Left ventricle myocardium inferior (tissue), 1 donor: ENCODE measurements at regions not wholly inside any gene's neighbourhood (a gene's known extent, or its start where the extent isn't known, plus 50 kb on each side); places are given as distances from the start of the nearest gene placed in this dataset.

ENCODE experiments used
- DNase-seq: peaks from one replicate; pipeline ENCODE4 v3.0.0-alpha.2; 2020
- H3K27ac ChIP-seq: fragments of 200-600 bp; replicated peaks from 2 replicates; pipeline ENCODE4 v1.8.0; 2021
- H3K27me3 ChIP-seq: fragments of 200-600 bp; 2 replicates; pipeline ENCODE4 v1.8.0; 2021; ENCODE audit warnings: low read depth
- H3K36me3 ChIP-seq: fragments of 200-600 bp; 2 replicates; pipeline ENCODE4 v1.8.0; 2021
- H3K4me1 ChIP-seq: fragments of 200-600 bp; 2 replicates; pipeline ENCODE4 v1.8.0; 2021
- H3K4me3 ChIP-seq: fragments of 200-600 bp; 2 replicates; pipeline ENCODE4 v1.8.0; 2021; ENCODE audit warnings: mild to moderate bottlenecking, moderate library complexity
- H3K9me3 ChIP-seq: fragments of 200-600 bp; replicated peaks from 2 replicates; pipeline ENCODE4 v1.8.0; 2021
- intact Hi-C: fragments of 100-400 bp; cut with micrococcal nuclease; formaldehyde crosslinking; loops from one replicate; pipeline ENCODE4 v1.11.0; 2022
- TF ChIP-seq, protein P1 (sequence below): fragments of 200-600 bp; IDR thresholded peaks from 2 replicates; pipeline ENCODE4 v1.8.0; 2021; ENCODE audit warnings: antibody characterized with exemption, mild to moderate bottlenecking, borderline replicate concordance
- donor health status: DM: no; HTN: yes; CAD: no; lungs with severe emphysema.

DNA sequence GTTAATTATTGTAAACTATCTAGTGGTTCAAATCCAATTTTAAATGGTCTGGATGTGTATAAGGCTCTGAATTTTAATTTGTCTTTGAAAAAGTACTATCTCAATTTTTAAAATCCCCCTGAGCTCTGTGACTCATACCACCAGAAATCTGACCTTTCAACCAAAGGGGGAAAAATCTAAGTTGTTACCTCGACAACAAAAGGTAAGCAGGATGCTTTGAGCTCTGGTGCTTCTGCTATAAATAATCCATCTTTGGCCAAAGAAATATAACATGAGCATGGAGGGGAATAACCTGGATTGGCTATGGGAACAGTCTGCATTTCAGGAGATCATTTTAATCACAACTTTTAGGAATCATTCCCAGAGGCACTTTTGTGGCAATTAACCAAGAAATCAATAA, 76.3 kb upstream of the PCSK1 start:
- intact Hi-C loops: no loop called here
- Histone ChIP-seq H3K27ac (no peak overlapping the region), H3K27me3 (no peaks in the 10 kb centered on the region), H3K4me1 (no peaks in the 10 kb centered on the region), H3K36me3 (no peaks in the 10 kb centered on the region), H3K4me3 (no peak overlapping the region), H3K9me3 (no peaks in the 10 kb centered on the region)
- no peak for DNase-seq
- TF ChIP-seq, protein P1, sequence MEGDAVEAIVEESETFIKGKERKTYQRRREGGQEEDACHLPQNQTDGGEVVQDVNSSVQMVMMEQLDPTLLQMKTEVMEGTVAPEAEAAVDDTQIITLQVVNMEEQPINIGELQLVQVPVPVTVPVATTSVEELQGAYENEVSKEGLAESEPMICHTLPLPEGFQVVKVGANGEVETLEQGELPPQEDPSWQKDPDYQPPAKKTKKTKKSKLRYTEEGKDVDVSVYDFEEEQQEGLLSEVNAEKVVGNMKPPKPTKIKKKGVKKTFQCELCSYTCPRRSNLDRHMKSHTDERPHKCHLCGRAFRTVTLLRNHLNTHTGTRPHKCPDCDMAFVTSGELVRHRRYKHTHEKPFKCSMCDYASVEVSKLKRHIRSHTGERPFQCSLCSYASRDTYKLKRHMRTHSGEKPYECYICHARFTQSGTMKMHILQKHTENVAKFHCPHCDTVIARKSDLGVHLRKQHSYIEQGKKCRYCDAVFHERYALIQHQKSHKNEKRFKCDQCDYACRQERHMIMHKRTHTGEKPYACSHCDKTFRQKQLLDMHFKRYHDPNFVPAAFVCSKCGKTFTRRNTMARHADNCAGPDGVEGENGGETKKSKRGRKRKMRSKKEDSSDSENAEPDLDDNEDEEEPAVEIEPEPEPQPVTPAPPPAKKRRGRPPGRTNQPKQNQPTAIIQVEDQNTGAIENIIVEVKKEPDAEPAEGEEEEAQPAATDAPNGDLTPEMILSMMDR: no peak

DNA sequence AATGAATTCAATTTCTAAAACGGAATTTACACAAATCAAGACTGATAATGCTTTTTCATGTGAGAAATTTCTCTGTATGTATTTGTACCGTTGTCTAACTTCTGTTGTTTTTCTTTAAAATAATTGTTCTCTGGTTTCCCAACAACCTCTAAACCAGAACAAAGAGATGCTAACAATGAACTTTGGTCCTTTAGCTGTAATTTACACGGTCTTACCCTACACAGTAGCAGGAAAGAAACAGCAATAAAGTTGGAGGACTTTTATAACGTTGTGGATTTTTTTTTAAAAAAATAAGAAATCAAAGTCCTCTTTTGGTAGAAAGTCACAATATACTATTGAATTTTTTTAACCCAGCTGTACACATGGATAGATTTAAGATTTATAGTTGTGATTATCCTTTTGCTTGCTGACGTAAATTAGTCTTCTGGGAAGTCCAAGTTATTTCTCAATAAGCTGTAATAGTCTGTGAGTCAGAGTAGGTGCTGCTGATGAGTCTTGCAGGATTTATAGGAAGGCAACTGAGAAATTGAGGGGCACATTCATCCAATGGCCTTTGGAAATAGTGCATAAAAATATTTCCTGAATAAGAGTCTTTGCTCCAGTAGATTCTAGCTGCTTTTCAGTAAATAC, 76.8 kb upstream of the PCSK1 start:
- Histone ChIP-seq H3K36me3 (no peaks in the 10 kb centered on the region), H3K27me3 (no peaks in the 10 kb centered on the region), H3K4me1 (no peaks in the 10 kb centered on the region), H3K27ac (no peak overlapping the region), H3K9me3 (no peaks in the 10 kb centered on the region), H3K4me3 (no peak overlapping the region)
- TF ChIP-seq, protein P1: no peak
- intact Hi-C loops: no loop called here
- no peak for DNase-seq

DNA sequence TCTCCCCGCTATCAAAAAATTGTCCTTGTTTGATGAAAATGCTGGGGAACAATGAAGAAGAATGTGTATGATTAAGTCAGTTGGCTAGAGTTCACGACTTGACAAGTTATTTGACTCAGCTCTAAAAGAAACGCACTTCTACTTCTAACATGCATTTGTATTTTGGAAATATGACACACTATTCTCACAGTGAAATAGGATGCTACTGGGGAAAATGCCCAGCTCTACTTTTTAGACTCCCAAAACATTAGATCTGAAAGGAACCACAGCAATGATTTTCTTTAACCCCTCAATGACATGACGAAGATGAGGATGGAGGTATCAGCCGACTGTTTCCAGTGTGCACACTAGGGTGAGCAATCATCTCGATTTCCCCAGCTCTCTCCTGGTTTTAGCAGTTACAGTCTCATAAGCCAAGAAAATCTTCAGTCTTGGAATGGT, 83.6 kb upstream of the PCSK1 start:
- Histone ChIP-seq H3K27ac (no peak overlapping the region), H3K36me3 (no peaks in the 10 kb centered on the region), H3K27me3 (no peaks in the 10 kb centered on the region), H3K4me1 (no peaks in the 10 kb centered on the region), H3K4me3 (no peak overlapping the region), H3K9me3 (no peaks in the 10 kb centered on the region)
- DNase-seq: no peak
- TF ChIP-seq, protein P1: no peak
- intact Hi-C loops: no loop called here

DNA sequence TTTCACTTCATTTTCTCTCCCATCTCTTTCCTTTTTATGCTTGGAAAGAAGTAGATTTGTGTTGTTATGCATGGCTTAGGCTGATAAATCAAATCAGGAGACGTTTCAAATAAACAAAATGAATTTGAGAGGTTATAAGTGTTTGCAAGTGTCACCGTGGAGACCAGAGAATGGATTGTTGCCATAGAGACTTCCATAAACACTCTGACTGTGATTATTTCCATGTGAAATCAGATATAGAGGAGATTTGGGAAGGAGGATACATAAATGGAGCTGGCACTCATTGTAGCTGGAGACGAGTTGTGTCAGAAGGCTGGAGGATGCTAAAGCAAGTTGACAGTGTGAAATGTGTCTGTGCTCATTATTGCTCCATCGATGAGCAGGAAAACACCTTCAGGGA, 84.2 kb upstream of the PCSK1 start:
- no peaks in the 10 kb centered on the region for H3K4me1 ChIP-seq
- TF ChIP-seq, protein P1: no peak
- no peak overlapping the region for H3K27ac ChIP-seq
- intact Hi-C loops: no loop called here
- DNase-seq: no peak
- H3K27me3 ChIP-seq: no peaks in the 10 kb centered on the region
- H3K36me3 ChIP-seq: no peaks in the 10 kb centered on the region
- H3K4me3 ChIP-seq: no peak overlapping the region
- H3K9me3 ChIP-seq: no peaks in the 10 kb centered on the region

DNA sequence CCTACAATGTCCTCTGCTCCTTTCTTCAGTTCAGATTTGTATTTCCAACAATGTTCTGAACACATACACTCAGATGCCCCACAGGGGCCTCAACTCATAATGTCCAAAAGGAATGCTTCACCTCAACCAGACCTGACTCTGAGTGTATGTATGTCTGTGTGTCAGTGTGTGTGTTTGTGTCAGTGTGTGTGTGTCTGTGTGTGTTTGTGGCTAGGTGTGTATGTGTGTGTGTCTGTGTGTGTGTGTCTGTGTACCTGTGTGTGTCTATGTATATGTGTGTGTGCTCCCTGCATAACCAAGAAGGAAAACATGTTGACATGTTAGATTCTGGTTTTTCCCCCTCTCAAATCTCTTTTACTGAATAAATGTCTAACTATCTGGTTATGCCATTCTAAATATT, 87.3 kb upstream of the PCSK1 start:
- intact Hi-C loops: no loop called here
- H3K27ac ChIP-seq: no peak overlapping the region
- no peak for DNase-seq
- H3K27me3 ChIP-seq: no peaks in the 10 kb centered on the region
- TF ChIP-seq, protein P1: no peak
- no peaks in the 10 kb centered on the region for H3K4me1 ChIP-seq
- no peaks in the 10 kb centered on the region for H3K9me3 ChIP-seq
- no peak overlapping the region for H3K4me3 ChIP-seq
- no peaks in the 10 kb centered on the region for H3K36me3 ChIP-seq
